Ascending aorta (tissue), 2 donors: ENCODE measurements at regions not wholly inside any gene's neighbourhood (a gene's known extent, or its start where the extent isn't known, plus 50 kb on each side); places are given as distances from the start of the nearest gene placed in this dataset.

Source experiments
- DNase-seq, 2 donors: peaks; one replicate each; pipeline ENCODE4 v3.0.0-alpha.2; 2019; ENCODE audit warnings: low spot score in 2 of 2
- H3K27ac ChIP-seq, 2 donors: fragments of 200-600 bp; sonication (generic); one replicate each; pipeline ENCODE4 v1.5.1; 2016 to 2017; ENCODE audit warnings: mild to moderate bottlenecking in 1 of 2
- H3K27me3 ChIP-seq: fragments of 200-600 bp; sonication (generic); one replicate; pipeline ENCODE4 v1.5.1; 2017
- H3K36me3 ChIP-seq, 2 donors: fragments of 200-600 bp; sonication (generic); one replicate each; pipeline ENCODE4 v1.5.1; 2016
- H3K4me1 ChIP-seq, 2 donors: fragments of 200-600 bp; sonication (generic); one replicate each; pipeline ENCODE4 v1.5.1; 2016 to 2017; ENCODE audit warnings: mild to moderate bottlenecking in 1 of 2
- H3K4me3 ChIP-seq, 2 donors: fragments of 200-600 bp; sonication (generic); one replicate each; pipeline ENCODE4 v1.5.1; 2016 to 2017; ENCODE audit warnings: mild to moderate bottlenecking in 1 of 2
- H3K9me3 ChIP-seq, 2 donors: fragments of 200-600 bp; sonication (generic); one replicate each; pipeline ENCODE4 v1.5.1; 2016
- CTCF ChIP-seq, 3 experiments: fragments of 200-600 bp in 2 of 3; fragments of 450-650 bp in 1 of 3; sonication (generic) in 2 of 3; IDR thresholded peaks; one replicate each; pipeline ENCODE4 v1.5.1; 2016 to 2019; ENCODE audit warnings: antibody characterized with exemption in 3 of 3, mild to moderate bottlenecking in 1 of 3, moderate library complexity in 1 of 3
- intact Hi-C: fragments of 100-400 bp; cut with DNase I; formaldehyde crosslinking; loops from one replicate; pipeline ENCODE4 v1.15.1; 2023

- no peak for TF ChIP-seq CTCF (IDR thresholded peaks at IDR 0.05)
- Histone ChIP-seq H3K4me3 (no peak overlapping the region), H3K27me3 (no peaks in the 10 kb centered on the region), H3K36me3 (no peaks in the 10 kb centered on the region), H3K4me1 (no peaks in the 10 kb centered on the region), H3K9me3 (no peaks in the 10 kb centered on the region), H3K27ac (no peak overlapping the region)
- intact Hi-C loops: no loop called here
- no peak for DNase-seq
These were observed 147.9 kb upstream of the SAMSN1 start for GRCh38 chr21:14693997-14694396.

- no peaks in the 10 kb centered on the region for H3K9me3 ChIP-seq
- no peak for DNase-seq
- intact Hi-C loops: no loop called here
- no peaks in the 10 kb centered on the region for H3K4me1 ChIP-seq
- no peak for TF ChIP-seq CTCF (IDR thresholded peaks at IDR 0.05)
- H3K36me3 ChIP-seq: no peaks in the 10 kb centered on the region
- no peak overlapping the region for H3K27ac ChIP-seq
- no peak overlapping the region for H3K4me3 ChIP-seq
- H3K27me3 ChIP-seq: no peaks in the 10 kb centered on the region
These were observed 145.8 kb upstream of the SAMSN1 start for GRCh38 chr21:14691914-14692313.

- Histone ChIP-seq H3K9me3 (no peaks in the 10 kb centered on the region), H3K27me3 (no peaks in the 10 kb centered on the region), H3K27ac (no peak overlapping the region), H3K4me3 (no peak overlapping the region), H3K4me1 (no peaks in the 10 kb centered on the region), H3K36me3 (no peaks in the 10 kb centered on the region)
- intact Hi-C loops: no loop called here
- DNase-seq: no peak
- no peak for TF ChIP-seq CTCF (IDR thresholded peaks at IDR 0.05)
These were observed 144.8 kb upstream of the SAMSN1 start for GRCh38 chr21:14690886-14691285.

GRCh38 chr21:14688936-14689335 is 142.8 kb upstream of the SAMSN1 start:
- Histone ChIP-seq H3K36me3 (no peaks in the 10 kb centered on the region), H3K9me3 (no peaks in the 10 kb centered on the region), H3K27me3 (no peaks in the 10 kb centered on the region), H3K27ac (no peak overlapping the region), H3K4me1 (no peaks in the 10 kb centered on the region), H3K4me3 (no peak overlapping the region)
- no peak for DNase-seq
- intact Hi-C loops: no loop called here
- no peak for TF ChIP-seq CTCF (IDR thresholded peaks at IDR 0.05)

- intact Hi-C loops: no loop called here
- H3K4me3 ChIP-seq: no peak overlapping the region
- no peak overlapping the region for H3K27ac ChIP-seq
- no peak for DNase-seq
- no peak for TF ChIP-seq CTCF (IDR thresholded peaks at IDR 0.05)
- no peaks in the 10 kb centered on the region for H3K4me1 ChIP-seq
- H3K36me3 ChIP-seq: no peaks in the 10 kb centered on the region
- H3K27me3 ChIP-seq: no peaks in the 10 kb centered on the region
- H3K9me3 ChIP-seq: no peaks in the 10 kb centered on the region
These were observed 142.3 kb upstream of the SAMSN1 start for GRCh38 chr21:14688412-14688811.

GRCh38 chr21:14687268-14687625 is 141.1 kb upstream of the SAMSN1 start:
- Histone ChIP-seq H3K36me3 (no peaks in the 10 kb centered on the region), H3K27ac (no peak overlapping the region)
- intact Hi-C loops: no loop called here

More at GRCh38 chr21:14687268-14687625, 141.1 kb upstream of the SAMSN1 start:
- Histone ChIP-seq H3K4me1 (no peaks in the 10 kb centered on the region), H3K9me3 (no peaks in the 10 kb centered on the region), H3K27me3 (no peaks in the 10 kb centered on the region), H3K4me3 (no peak overlapping the region)
- no peak for DNase-seq
- TF ChIP-seq CTCF (IDR thresholded peaks at IDR 0.05): no peak
